ENCODE measurements at regions not wholly inside any gene's neighbourhood (a gene's known extent, or its start where the extent isn't known, plus 50 kb on each side); places are given as distances from the start of the nearest gene placed in this dataset.

DNA sequence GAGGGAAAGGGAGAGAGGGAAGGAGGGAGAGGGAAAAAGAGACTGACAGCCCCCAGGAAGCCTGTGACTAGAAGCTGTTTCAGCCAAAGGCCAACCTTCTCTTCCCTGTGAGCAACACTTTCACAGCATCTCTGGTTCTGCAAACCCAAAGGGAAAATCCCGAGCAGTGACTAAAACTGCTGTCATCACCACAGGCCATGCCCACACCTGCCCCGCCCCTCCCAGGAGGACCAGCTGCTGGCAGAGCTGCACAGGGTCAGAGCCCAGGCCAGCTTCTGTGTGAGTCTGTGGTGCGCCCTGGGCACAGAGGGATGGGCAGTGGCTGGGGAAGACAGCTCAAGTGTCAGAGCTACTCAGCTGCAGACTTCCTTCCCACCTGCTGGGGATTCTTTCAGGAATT is 64.9 kb upstream of the OTOS start:
- no peaks in the 10 kb centered on the region for H3K4me1 ChIP-seq
- no peak overlapping the region for H3K27ac ChIP-seq
- no peak overlapping the region for H3K4me3 ChIP-seq (replicated peaks in 1 of 3)
- no peaks in the 10 kb centered on the region for H3K9me3 ChIP-seq
- no peak for DNase-seq
- H3K36me3 ChIP-seq, result no peaks in the 10 kb centered on the region
- TF ChIP-seq, protein P1, sequence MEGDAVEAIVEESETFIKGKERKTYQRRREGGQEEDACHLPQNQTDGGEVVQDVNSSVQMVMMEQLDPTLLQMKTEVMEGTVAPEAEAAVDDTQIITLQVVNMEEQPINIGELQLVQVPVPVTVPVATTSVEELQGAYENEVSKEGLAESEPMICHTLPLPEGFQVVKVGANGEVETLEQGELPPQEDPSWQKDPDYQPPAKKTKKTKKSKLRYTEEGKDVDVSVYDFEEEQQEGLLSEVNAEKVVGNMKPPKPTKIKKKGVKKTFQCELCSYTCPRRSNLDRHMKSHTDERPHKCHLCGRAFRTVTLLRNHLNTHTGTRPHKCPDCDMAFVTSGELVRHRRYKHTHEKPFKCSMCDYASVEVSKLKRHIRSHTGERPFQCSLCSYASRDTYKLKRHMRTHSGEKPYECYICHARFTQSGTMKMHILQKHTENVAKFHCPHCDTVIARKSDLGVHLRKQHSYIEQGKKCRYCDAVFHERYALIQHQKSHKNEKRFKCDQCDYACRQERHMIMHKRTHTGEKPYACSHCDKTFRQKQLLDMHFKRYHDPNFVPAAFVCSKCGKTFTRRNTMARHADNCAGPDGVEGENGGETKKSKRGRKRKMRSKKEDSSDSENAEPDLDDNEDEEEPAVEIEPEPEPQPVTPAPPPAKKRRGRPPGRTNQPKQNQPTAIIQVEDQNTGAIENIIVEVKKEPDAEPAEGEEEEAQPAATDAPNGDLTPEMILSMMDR (IDR thresholded peaks at IDR 0.05), result no peak
- no peak for TF ChIP-seq POLR2A (IDR thresholded peaks at IDR 0.05)
- 55 to 56% methylated on average over 3 of the region's 3 CpGs for WGBS, 2 donors
- no peaks in the 10 kb centered on the region for H3K27me3 ChIP-seq
- intact Hi-C loops (cut with DNase I), result no loop called here

DNA sequence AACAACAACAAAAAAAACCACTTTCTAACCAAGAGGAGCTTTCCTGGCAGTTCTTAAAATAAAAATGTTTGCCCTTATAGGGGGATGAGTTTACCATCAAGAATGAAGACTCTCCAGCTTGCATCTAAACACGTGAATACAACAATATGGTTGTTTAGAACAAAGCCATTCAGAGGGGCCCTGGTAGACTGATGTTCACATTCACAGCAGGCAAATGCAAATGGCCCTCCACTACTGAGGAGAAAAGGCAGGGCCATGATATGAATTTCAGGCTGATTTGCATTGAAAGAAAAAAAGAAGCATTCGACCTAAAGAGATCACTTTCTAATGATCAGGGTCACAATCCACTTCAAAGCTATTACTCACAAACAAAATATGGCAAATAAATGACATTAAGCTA is 65.3 kb upstream of the OTOS start:
- no peak overlapping the region for H3K4me3 ChIP-seq (replicated peaks in 1 of 3)
- H3K36me3 ChIP-seq, result no peaks in the 10 kb centered on the region
- no peaks in the 10 kb centered on the region for H3K27me3 ChIP-seq
- intact Hi-C loops (cut with DNase I), result no loop called here
- no peaks in the 10 kb centered on the region for H3K4me1 ChIP-seq
- no peak overlapping the region for H3K27ac ChIP-seq
- 33 to 34% methylated on average over 2 of the region's 2 CpGs for WGBS, 2 donors
- no peak for DNase-seq
- TF ChIP-seq, protein P1 (IDR thresholded peaks at IDR 0.05), result no peak
- TF ChIP-seq POLR2A (IDR thresholded peaks at IDR 0.05), result no peak
- H3K9me3 ChIP-seq, result no peaks in the 10 kb centered on the region

DNA sequence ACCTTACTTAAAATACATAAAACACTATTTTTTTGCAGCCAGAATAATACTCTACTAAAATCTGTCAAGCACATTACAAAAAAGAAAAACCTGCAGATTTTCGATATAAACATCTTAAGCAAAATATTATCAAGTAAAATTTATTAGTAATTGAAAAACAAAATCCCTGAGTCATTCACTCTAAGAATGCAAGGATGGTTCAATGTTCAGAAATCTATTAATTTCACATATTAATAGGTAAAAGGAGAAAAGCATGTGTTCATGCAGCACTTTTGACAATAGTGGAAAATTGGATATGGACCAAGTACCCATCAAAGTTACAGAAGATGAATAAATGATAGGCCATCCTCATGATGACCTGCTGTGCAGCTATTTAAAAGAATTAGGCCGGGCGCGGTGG is 66.2 kb upstream of the OTOS start:
- Histone ChIP-seq H3K27ac (no peak overlapping the region), H3K4me1 (peaks cover 0 to 2% of the 10 kb centered on the region in 2 donors), H3K4me3 (replicated peaks in 1 of 3) (no peak overlapping the region), H3K9me3 (no peaks in the 10 kb centered on the region), H3K36me3 (no peaks in the 10 kb centered on the region), H3K27me3 (no peaks in the 10 kb centered on the region)
- no peak for TF ChIP-seq POLR2A (IDR thresholded peaks at IDR 0.05)
- TF ChIP-seq, protein P1 (IDR thresholded peaks at IDR 0.05), result no peak
- intact Hi-C loops (cut with DNase I), result no loop called here
- no peak for DNase-seq
- WGBS, 2 donors, result 92 to 93% methylated on average over 4 of the region's 4 CpGs

DNA sequence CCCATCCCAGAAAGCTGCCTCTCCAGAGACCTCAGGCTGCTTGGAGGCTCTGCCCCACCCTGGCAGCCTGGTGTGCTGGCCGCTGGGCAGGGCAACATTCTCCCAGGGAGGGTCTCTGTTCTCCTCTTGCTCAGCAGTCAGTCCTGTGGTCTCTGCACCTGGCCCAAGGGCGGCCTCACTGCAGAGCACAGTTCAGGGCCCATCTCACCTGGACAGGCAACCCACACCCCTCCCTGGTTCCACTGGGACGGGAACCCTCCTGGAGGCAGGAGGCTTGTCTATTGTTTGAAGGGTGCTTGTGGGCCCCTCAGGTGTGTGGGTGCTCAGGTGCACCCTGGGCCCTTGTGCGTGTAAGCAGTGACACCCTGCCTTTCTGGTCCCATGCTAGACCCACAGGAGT is 67.2 kb upstream of the OTOS start:
- TF ChIP-seq, protein P1 (IDR thresholded peaks at IDR 0.05), result no peak
- no peak for TF ChIP-seq POLR2A (IDR thresholded peaks at IDR 0.05)
- WGBS, 2 donors, result 90 to 100% methylated on average over 2 of the region's 4 CpGs
- intact Hi-C loops (cut with DNase I), result no loop called here

DNA sequence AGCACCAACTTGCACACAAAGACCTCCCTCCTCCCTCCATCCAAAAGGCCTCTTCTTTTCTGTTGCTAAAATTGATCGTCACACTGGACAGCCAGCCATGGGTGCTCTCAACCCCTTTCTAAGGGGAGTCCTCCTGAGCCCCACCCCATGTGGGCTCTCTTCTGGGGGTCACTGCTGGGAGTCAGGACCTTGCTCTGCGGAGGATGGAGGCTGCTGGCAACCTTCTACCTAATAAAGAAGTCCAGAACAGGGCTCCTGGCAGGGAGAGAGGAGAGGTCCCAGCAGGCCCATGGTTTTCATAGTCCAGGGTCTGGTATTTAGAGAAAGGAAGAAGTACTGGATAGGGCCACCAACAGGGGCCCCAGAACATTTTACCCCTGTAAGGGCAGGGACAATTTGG is 67.6 kb upstream of the OTOS start:
- no peak for DNase-seq
- H3K27ac ChIP-seq, result no peak overlapping the region
- intact Hi-C loops (cut with DNase I), result no loop called here
- H3K36me3 ChIP-seq, result no peaks in the 10 kb centered on the region
- 94% methylated on average over 2 of the region's 2 CpGs for WGBS, 2 donors
- H3K9me3 ChIP-seq, result no peaks in the 10 kb centered on the region
- H3K4me3 ChIP-seq (replicated peaks in 1 of 3), result no peak overlapping the region
- H3K27me3 ChIP-seq, result no peaks in the 10 kb centered on the region
- TF ChIP-seq, protein P1 (IDR thresholded peaks at IDR 0.05), result no peak
- no peak for TF ChIP-seq POLR2A (IDR thresholded peaks at IDR 0.05)
- peaks cover 5 to 15% of the 10 kb centered on the region in 2 donors for H3K4me1 ChIP-seq

More for the DNA sequence above, 67.2 kb upstream of the OTOS start:
- H3K9me3 ChIP-seq, result no peaks in the 10 kb centered on the region
- no peak for DNase-seq
- no peaks in the 10 kb centered on the region for H3K27me3 ChIP-seq
- H3K27ac ChIP-seq, result no peak overlapping the region
- no peaks in the 10 kb centered on the region for H3K36me3 ChIP-seq
- H3K4me1 ChIP-seq, result peaks cover 3 to 11% of the 10 kb centered on the region in 2 donors
- no peak overlapping the region for H3K4me3 ChIP-seq (replicated peaks in 1 of 3)
